ENCODE measurements at regions not wholly inside any gene's neighbourhood (a gene's known extent, or its start where the extent isn't known, plus 50 kb on each side); places are given as distances from the start of the nearest gene placed in this dataset.

GRCh38 chr3:150069154-150069527 lies 98.4 kb upstream of the PFN2 start:
- DNase-seq (ENCODE audit: low spot score) = no peak

DNA sequence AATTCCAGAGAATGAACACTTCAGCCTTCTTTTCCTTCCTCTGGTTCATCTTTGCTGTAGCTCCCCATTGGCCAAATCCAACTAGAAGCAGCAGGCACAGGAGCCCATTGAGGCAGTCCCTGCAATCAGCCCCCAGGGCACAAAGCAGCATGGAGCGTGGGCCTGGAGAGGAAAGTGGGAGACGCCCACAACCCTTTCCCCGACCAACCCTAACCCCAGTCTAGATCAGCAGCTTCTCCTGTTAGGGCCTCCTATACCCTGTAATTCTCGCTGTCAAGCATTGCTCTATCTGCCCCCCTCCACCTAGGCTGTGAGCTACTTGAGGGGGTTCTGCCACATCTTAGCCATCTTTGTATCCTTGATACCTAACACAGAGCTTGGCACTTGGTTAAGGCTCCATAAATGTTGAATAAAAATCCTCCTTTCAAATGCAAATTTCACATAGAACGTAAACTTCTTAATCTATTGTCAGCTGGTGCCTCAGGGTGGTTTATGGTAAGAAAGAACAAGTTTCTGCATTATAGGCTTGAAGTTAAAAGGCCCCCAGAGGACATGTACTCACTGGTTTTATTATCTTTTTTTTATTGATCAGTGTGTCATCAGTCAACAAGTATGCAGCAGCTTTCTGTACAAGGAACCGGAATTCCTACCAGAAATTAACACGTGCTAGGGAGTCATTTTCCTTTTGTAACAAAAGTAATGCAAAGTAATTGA lies 97.9 kb upstream of the PFN2 start:
- DNase-seq (ENCODE audit: low spot score) = no peak

DNA sequence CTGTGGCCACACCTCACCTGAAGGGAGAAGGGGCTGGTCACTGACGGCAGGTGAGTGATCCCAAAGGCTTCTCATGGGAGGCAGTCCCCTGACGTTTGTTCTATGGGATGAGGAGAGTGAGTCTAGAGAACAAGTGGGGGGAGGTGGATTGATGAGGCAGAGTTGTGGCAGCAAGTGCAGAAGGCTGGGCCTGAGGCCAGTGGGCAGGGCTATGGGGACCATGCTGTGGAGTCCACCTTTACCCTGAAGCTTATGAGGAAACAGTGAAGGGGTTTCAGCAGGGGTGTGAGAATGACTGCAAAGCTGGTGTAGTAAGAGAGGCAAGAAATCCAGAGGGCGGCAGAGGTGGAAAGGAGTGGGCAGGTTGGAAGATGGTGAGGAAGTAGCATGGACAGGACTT lies 96.9 kb upstream of the PFN2 start:
- DNase-seq (ENCODE audit: low spot score) = no peak

GRCh38 chr3:150064971-150065370 lies 94.3 kb upstream of the PFN2 start:
- no peak for DNase-seq (ENCODE audit: low spot score)

- no peak for DNase-seq (ENCODE audit: low spot score)
Measured at GRCh38 chr3:150063237-150063636, 92.5 kb upstream of the PFN2 start.

- no peak for DNase-seq (ENCODE audit: low spot score)
Measured at GRCh38 chr3:150062492-150062891, 91.8 kb upstream of the PFN2 start.

DNA sequence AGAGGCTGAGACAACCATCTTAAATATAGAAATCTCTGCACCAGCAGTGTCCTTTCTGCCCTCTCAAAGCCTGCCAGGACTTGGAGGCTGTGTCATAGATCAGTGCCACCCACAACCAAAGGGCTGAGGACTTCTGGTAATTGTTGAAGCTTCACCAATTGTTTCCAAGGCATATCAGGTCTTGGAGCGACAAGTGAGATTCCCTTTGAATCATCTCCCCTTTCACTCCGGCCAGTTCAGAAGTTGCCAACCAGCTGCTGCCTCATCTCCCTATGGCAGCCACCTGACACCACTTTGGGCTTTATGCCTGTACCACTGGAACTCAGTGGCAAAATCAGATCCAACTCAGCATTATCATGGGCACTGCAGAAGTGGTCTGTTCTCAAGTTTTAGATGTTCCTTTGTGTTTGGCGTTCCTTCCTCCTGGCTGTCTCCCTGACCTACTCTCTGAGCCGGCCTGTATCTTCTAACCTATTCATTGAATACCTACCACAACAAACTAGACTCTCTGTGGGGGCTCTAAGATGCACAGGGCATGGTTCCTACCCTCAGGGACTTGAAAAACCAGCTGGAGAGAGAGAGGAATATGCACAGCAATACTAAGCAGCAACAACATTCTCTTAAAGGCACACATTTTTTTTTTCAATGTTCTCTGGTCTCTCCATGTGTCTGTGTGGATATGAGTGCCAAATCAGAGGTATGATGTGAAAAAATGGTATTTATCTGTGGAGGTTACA lies 90.8 kb upstream of the PFN2 start:
- DNase-seq (ENCODE audit: low spot score) = no peak

GRCh38 chr3:150059729-150060128 lies 89.0 kb upstream of the PFN2 start:
- DNase-seq (ENCODE audit: low spot score) = no peak

- DNase-seq (ENCODE audit: low spot score) = no peak
Measured at GRCh38 chr3:150059241-150059640, 88.5 kb upstream of the PFN2 start.

- no peak for DNase-seq (ENCODE audit: low spot score)
Measured at GRCh38 chr3:150057227-150057626, 86.5 kb upstream of the PFN2 start.

DNA sequence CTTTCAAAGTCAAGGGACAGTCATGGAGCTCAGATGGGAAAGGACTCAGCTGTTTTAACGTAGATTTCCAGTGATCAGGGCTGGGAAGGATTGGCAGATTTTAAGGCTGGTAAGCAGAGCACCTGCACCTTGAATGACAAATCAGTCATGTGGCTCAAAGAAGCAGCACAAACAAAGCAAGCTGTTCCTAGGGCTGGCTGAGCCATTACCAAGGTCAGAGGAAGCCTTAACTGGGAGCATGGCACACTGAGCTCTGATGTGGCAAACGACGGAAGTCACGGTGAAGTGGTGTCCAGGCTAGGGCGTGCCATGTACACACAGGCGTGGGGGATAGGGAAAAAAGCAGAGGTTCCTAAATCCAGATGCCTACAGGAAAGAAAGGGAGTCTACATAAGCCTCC lies 84.6 kb upstream of the PFN2 start:
- DNase-seq (ENCODE audit: low spot score) = no peak

- no peak for DNase-seq (ENCODE audit: low spot score)
Measured at GRCh38 chr3:150054635-150055034, 83.9 kb upstream of the PFN2 start.

GRCh38 chr3:150050510-150050909 lies 79.8 kb upstream of the PFN2 start:
- no peak for DNase-seq (ENCODE audit: low spot score)

GRCh38 chr3:150049317-150049716 lies 78.6 kb upstream of the PFN2 start:
- no peak for DNase-seq (ENCODE audit: low spot score)

GRCh38 chr3:150041877-150042276 lies 71.2 kb upstream of the PFN2 start:
- DNase-seq (ENCODE audit: low spot score) = no peak

GRCh38 chr3:150040097-150040496 lies 69.4 kb upstream of the PFN2 start:
- DNase-seq (ENCODE audit: low spot score) = no peak

- DNase-seq (ENCODE audit: low spot score) = peak; percentile 77
Measured at GRCh38 chr3:150038830-150039229, 68.1 kb upstream of the PFN2 start.

- no peak for DNase-seq (ENCODE audit: low spot score)
Measured at GRCh38 chr3:150036780-150037179, 66.1 kb upstream of the PFN2 start.

GRCh38 chr3:150035910-150036612 lies 65.4 kb upstream of the PFN2 start:
- no peak for DNase-seq (ENCODE audit: low spot score)

- DNase-seq (ENCODE audit: low spot score) = no peak
Measured at GRCh38 chr3:150035301-150035779, 64.6 kb upstream of the PFN2 start.

- no peak for DNase-seq (ENCODE audit: low spot score)
Measured at GRCh38 chr3:150033721-150034120, 63.0 kb upstream of the PFN2 start.

DNA sequence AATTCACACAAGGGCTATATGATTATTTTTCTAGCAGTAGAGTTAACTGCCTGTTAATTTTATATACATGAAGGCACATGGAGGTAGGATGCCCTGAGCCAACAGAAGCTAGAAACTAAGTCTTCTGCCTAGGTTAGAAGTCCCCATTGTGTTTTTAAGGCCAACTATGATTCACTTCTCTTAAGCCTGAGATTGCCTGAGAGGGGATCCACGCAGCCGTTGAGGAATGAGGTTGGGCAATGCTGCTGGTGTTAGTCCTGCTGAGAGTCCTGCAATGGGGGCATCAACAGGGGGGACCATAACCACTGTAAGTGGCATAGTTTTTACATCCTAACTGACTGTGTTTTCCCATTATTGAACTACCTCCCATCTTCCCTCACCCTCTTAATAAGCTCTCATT lies 60.1 kb upstream of the PFN2 start:
- no peak for DNase-seq (ENCODE audit: low spot score)

- DNase-seq (ENCODE audit: low spot score) = no peak
Measured at GRCh38 chr3:150023239-150023636, 52.5 kb upstream of the PFN2 start.
